ENCODE measurements at regions not wholly inside any gene's neighbourhood (a gene's known extent, or its start where the extent isn't known, plus 50 kb on each side); places are given as distances from the start of the nearest gene placed in this dataset.

- no peak overlapping the region for H3K4me3 Mint-ChIP-seq
- H3K36me3 Mint-ChIP-seq = no peaks in the 10 kb centered on the region
- peaks cover 3% of the 10 kb centered on the region for H3K9me3 Mint-ChIP-seq
- DNase-seq = no peak
- H3K27me3 Mint-ChIP-seq = no peaks in the 10 kb centered on the region
- no peak overlapping the region for H3K27ac Mint-ChIP-seq
- H3K4me1 Mint-ChIP-seq = no peaks in the 10 kb centered on the region
Observed at GRCh38 chr10:57262892-57263291, 901.8 kb upstream of the ZWINT start.

GRCh38 chr10:57260175-57260574 is 899.1 kb upstream of the ZWINT start:
- H3K9me3 Mint-ChIP-seq = peaks cover 6% of the 10 kb centered on the region
- H3K36me3 Mint-ChIP-seq = no peaks in the 10 kb centered on the region
- H3K27ac Mint-ChIP-seq = no peak overlapping the region
- H3K4me1 Mint-ChIP-seq = no peaks in the 10 kb centered on the region
- no peaks in the 10 kb centered on the region for H3K27me3 Mint-ChIP-seq
- no peak overlapping the region for H3K4me3 Mint-ChIP-seq
- no peak for DNase-seq

- Mint-ChIP-seq H3K4me1 (no peaks in the 10 kb centered on the region), H3K27ac (no peak overlapping the region), H3K27me3 (no peaks in the 10 kb centered on the region), H3K4me3 (no peak overlapping the region), H3K36me3 (no peaks in the 10 kb centered on the region), H3K9me3 (no peaks in the 10 kb centered on the region)
- no peak for DNase-seq
Observed at GRCh38 chr10:57249615-57250281, 888.7 kb upstream of the ZWINT start.

GRCh38 chr10:57247271-57247670 is 886.2 kb upstream of the ZWINT start:
- DNase-seq = no peak
- H3K27me3 Mint-ChIP-seq = no peaks in the 10 kb centered on the region
- H3K9me3 Mint-ChIP-seq = no peaks in the 10 kb centered on the region
- H3K4me1 Mint-ChIP-seq = no peaks in the 10 kb centered on the region
- H3K27ac Mint-ChIP-seq = no peak overlapping the region
- no peak overlapping the region for H3K4me3 Mint-ChIP-seq
- H3K36me3 Mint-ChIP-seq = no peaks in the 10 kb centered on the region

- Mint-ChIP-seq H3K27me3 (no peaks in the 10 kb centered on the region), H3K36me3 (no peaks in the 10 kb centered on the region), H3K9me3 (peaks cover 7% of the 10 kb centered on the region), H3K27ac (no peak overlapping the region), H3K4me1 (no peaks in the 10 kb centered on the region), H3K4me3 (no peak overlapping the region)
- no peak for DNase-seq
Observed at GRCh38 chr10:57225920-57226319, 864.9 kb upstream of the ZWINT start.

GRCh38 chr10:57224811-57225210 is 863.8 kb upstream of the ZWINT start:
- Mint-ChIP-seq H3K27ac (no peak overlapping the region), H3K27me3 (no peaks in the 10 kb centered on the region), H3K9me3 (peaks cover 7% of the 10 kb centered on the region), H3K4me1 (no peaks in the 10 kb centered on the region), H3K36me3 (no peaks in the 10 kb centered on the region), H3K4me3 (no peak overlapping the region)
- DNase-seq = no peak

GRCh38 chr10:57222603-57223002 is 861.5 kb upstream of the ZWINT start:
- Mint-ChIP-seq H3K36me3 (no peaks in the 10 kb centered on the region), H3K4me1 (no peaks in the 10 kb centered on the region), H3K27me3 (no peaks in the 10 kb centered on the region), H3K4me3 (no peak overlapping the region), H3K27ac (no peak overlapping the region), H3K9me3 (peaks cover 2% of the 10 kb centered on the region)
- DNase-seq = no peak

- Mint-ChIP-seq H3K27me3 (no peaks in the 10 kb centered on the region), H3K36me3 (no peaks in the 10 kb centered on the region), H3K9me3 (peaks cover 2% of the 10 kb centered on the region), H3K4me1 (no peaks in the 10 kb centered on the region), H3K27ac (no peak overlapping the region), H3K4me3 (no peak overlapping the region)
- no peak for DNase-seq
Observed at GRCh38 chr10:57222129-57222528, 861.1 kb upstream of the ZWINT start.

GRCh38 chr10:57221674-57222073 is 860.6 kb upstream of the ZWINT start:
- H3K27ac Mint-ChIP-seq = no peak overlapping the region
- H3K36me3 Mint-ChIP-seq = no peaks in the 10 kb centered on the region
- H3K4me1 Mint-ChIP-seq = no peaks in the 10 kb centered on the region
- peaks cover 2% of the 10 kb centered on the region for H3K9me3 Mint-ChIP-seq
- no peak for DNase-seq
- no peak overlapping the region for H3K4me3 Mint-ChIP-seq
- no peaks in the 10 kb centered on the region for H3K27me3 Mint-ChIP-seq

GRCh38 chr10:57218382-57218781 is 857.3 kb upstream of the ZWINT start:
- Mint-ChIP-seq H3K4me3 (no peak overlapping the region), H3K4me1 (no peaks in the 10 kb centered on the region), H3K27me3 (no peaks in the 10 kb centered on the region), H3K27ac (no peak overlapping the region), H3K36me3 (no peaks in the 10 kb centered on the region), H3K9me3 (peaks cover 2% of the 10 kb centered on the region)
- DNase-seq = no peak

- no peaks in the 10 kb centered on the region for H3K4me1 Mint-ChIP-seq
- H3K36me3 Mint-ChIP-seq = no peaks in the 10 kb centered on the region
- no peak for DNase-seq
- H3K4me3 Mint-ChIP-seq = no peak overlapping the region
- H3K9me3 Mint-ChIP-seq = peaks cover 3% of the 10 kb centered on the region
- H3K27me3 Mint-ChIP-seq = no peaks in the 10 kb centered on the region
- no peak overlapping the region for H3K27ac Mint-ChIP-seq
Observed at GRCh38 chr10:57202356-57202755, 841.3 kb upstream of the ZWINT start.

GRCh38 chr10:57188846-57189245 is 827.8 kb upstream of the ZWINT start:
- H3K9me3 Mint-ChIP-seq = peaks cover 8% of the 10 kb centered on the region

GRCh38 chr10:57186201-57186600 is 825.1 kb upstream of the ZWINT start:
- Mint-ChIP-seq H3K4me1 (no peaks in the 10 kb centered on the region), H3K36me3 (no peaks in the 10 kb centered on the region), H3K27me3 (no peaks in the 10 kb centered on the region), H3K27ac (no peak overlapping the region), H3K9me3 (peaks cover 10% of the 10 kb centered on the region), H3K4me3 (no peak overlapping the region)
- DNase-seq = no peak

More at GRCh38 chr10:57188846-57189245, 827.8 kb upstream of the ZWINT start:
- Mint-ChIP-seq H3K4me1 (no peaks in the 10 kb centered on the region), H3K27me3 (no peaks in the 10 kb centered on the region), H3K36me3 (no peaks in the 10 kb centered on the region), H3K27ac (no peak overlapping the region), H3K4me3 (no peak overlapping the region)
- no peak for DNase-seq

- H3K36me3 Mint-ChIP-seq = no peaks in the 10 kb centered on the region
- no peak overlapping the region for H3K4me3 Mint-ChIP-seq
- H3K4me1 Mint-ChIP-seq = no peaks in the 10 kb centered on the region
- no peak overlapping the region for H3K27ac Mint-ChIP-seq
- no peak for DNase-seq
- no peaks in the 10 kb centered on the region for H3K27me3 Mint-ChIP-seq
- H3K9me3 Mint-ChIP-seq = peaks cover 9% of the 10 kb centered on the region
Observed at GRCh38 chr10:57169597-57169996, 808.5 kb upstream of the ZWINT start.

- no peaks in the 10 kb centered on the region for H3K27me3 Mint-ChIP-seq
- no peak for DNase-seq
- H3K4me3 Mint-ChIP-seq = no peak overlapping the region
- peaks cover 10% of the 10 kb centered on the region for H3K9me3 Mint-ChIP-seq
- H3K4me1 Mint-ChIP-seq = no peaks in the 10 kb centered on the region
- no peaks in the 10 kb centered on the region for H3K36me3 Mint-ChIP-seq
- H3K27ac Mint-ChIP-seq = no peak overlapping the region
Observed at GRCh38 chr10:57168611-57169240, 807.7 kb upstream of the ZWINT start.

GRCh38 chr10:57165671-57166070 is 804.6 kb upstream of the ZWINT start:
- H3K27ac Mint-ChIP-seq = no peak overlapping the region
- H3K9me3 Mint-ChIP-seq = peaks cover 9% of the 10 kb centered on the region
- no peak for DNase-seq
- H3K4me1 Mint-ChIP-seq = no peaks in the 10 kb centered on the region
- no peak overlapping the region for H3K4me3 Mint-ChIP-seq
- no peaks in the 10 kb centered on the region for H3K27me3 Mint-ChIP-seq
- no peaks in the 10 kb centered on the region for H3K36me3 Mint-ChIP-seq
